Hepatocyte (in vitro differentiated cells): ENCODE measurements at regions not wholly inside any gene's neighbourhood (a gene's known extent, or its start where the extent isn't known, plus 50 kb on each side); places are given as distances from the start of the nearest gene placed in this dataset.

Experiments
- EZH2 ChIP-seq: fragments of 200-600 bp; sonication (generic); IDR thresholded peaks from 2 replicates; pipeline ENCODE4 v1.6.1; 2016; ENCODE audit warnings: antibody characterized with exemption, mild to moderate bottlenecking, borderline replicate concordance
- TF ChIP-seq, protein P1 (sequence below): fragments of 200-600 bp; sonication (generic); IDR thresholded peaks from 2 replicates; pipeline ENCODE4 v1.5.1; 2016; ENCODE audit warnings: antibody characterized with exemption, mild to moderate bottlenecking; ENCODE audit not compliant: poor library complexity

DNA sequence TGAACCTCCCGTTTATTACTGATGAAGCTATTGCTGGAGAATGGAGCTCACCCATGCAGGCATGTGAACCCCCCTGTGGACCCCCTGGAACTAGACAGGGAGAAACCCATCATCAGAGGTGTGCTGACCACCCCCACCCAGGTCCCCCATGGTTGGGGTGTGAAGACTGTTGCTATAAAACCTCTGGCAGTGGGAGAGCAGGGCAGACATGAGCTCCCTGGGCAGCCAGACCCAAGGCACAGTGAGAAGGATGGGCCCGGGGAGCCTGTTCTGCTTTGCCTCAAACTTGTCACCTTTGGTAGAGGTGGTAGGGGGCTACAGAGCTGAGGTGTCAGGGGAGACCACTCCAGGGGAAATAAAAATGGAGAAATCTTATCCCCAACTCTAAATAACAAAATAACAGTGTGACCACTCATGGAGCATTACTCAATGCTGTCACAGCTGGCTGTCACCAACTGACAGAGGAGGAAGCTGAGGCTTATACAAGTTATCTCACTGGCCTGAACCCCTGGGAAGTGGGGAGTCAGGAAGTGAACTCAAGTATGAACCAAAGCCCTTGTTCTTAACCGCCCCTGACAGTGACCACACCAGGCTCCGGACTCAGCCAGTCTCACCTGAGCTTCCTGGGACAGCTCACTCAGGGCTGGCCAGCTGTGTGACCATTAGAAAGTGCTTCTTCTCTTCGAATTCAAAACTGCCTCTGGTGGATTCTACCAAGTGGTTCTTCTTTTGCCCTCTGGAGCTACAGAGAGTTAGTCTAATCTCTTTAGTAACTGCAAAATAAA is 698.8 kb downstream of the MATN1 start:
- TF ChIP-seq, protein P1, sequence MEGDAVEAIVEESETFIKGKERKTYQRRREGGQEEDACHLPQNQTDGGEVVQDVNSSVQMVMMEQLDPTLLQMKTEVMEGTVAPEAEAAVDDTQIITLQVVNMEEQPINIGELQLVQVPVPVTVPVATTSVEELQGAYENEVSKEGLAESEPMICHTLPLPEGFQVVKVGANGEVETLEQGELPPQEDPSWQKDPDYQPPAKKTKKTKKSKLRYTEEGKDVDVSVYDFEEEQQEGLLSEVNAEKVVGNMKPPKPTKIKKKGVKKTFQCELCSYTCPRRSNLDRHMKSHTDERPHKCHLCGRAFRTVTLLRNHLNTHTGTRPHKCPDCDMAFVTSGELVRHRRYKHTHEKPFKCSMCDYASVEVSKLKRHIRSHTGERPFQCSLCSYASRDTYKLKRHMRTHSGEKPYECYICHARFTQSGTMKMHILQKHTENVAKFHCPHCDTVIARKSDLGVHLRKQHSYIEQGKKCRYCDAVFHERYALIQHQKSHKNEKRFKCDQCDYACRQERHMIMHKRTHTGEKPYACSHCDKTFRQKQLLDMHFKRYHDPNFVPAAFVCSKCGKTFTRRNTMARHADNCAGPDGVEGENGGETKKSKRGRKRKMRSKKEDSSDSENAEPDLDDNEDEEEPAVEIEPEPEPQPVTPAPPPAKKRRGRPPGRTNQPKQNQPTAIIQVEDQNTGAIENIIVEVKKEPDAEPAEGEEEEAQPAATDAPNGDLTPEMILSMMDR: no peak
- no peak for TF ChIP-seq EZH2
